CD4-positive, alpha-beta T cell treated with Interleukin-15 for 1 hour (primary cell): ENCODE measurements at regions not wholly inside any gene's neighbourhood (a gene's known extent, or its start where the extent isn't known, plus 50 kb on each side); places are given as distances from the start of the nearest gene placed in this dataset.
"Not testable (repeated sequence)": the region's sequence is repeated elsewhere in the genome, so short reads cannot be mapped to it uniquely, and the experiment has no call there.

ENCODE experiments used
- DNase-seq: peaks from one replicate; pipeline ENCODE4 v3.0.0-alpha.2; 2020

- no peak for DNase-seq
Observed at GRCh38 chr6:119523556-119523955, 174.0 kb upstream of the MAN1A1 start.

- no peak for DNase-seq
Observed at GRCh38 chr6:119521251-119521650, 171.7 kb upstream of the MAN1A1 start.

- DNase-seq = no peak
Observed at GRCh38 chr6:119517428-119517827, 167.9 kb upstream of the MAN1A1 start.

GRCh38 chr6:119514345-119514744 lies 164.8 kb upstream of the MAN1A1 start:
- DNase-seq = no peak

GRCh38 chr6:119511024-119511423 lies 161.5 kb upstream of the MAN1A1 start:
- DNase-seq = no peak

GRCh38 chr6:119510246-119510645 lies 160.7 kb upstream of the MAN1A1 start:
- no peak for DNase-seq

GRCh38 chr6:119506631-119507174 lies 157.1 kb upstream of the MAN1A1 start:
- DNase-seq = no peak

- no peak for DNase-seq
Observed at GRCh38 chr6:119501798-119502483, 152.4 kb upstream of the MAN1A1 start.

- no peak for DNase-seq
Observed at GRCh38 chr6:119499797-119500196, 150.2 kb upstream of the MAN1A1 start.

GRCh38 chr6:119497988-119498727 lies 148.6 kb upstream of the MAN1A1 start:
- no peak for DNase-seq

GRCh38 chr6:119495230-119495683 lies 145.7 kb upstream of the MAN1A1 start:
- DNase-seq = no peak

GRCh38 chr6:119493980-119494379 lies 144.4 kb upstream of the MAN1A1 start:
- DNase-seq = no peak

- DNase-seq = not testable (repeated sequence)
Observed at GRCh38 chr6:119491112-119491511, 141.6 kb upstream of the MAN1A1 start.

GRCh38 chr6:119490050-119490449 lies 140.5 kb upstream of the MAN1A1 start:
- not testable (repeated sequence) for DNase-seq

GRCh38 chr6:119484598-119484997 lies 135.0 kb upstream of the MAN1A1 start:
- DNase-seq = no peak

- DNase-seq = no peak
Observed at GRCh38 chr6:119483908-119484307, 134.3 kb upstream of the MAN1A1 start.

- no peak for DNase-seq
Observed at GRCh38 chr6:119482850-119483285, 133.3 kb upstream of the MAN1A1 start.

GRCh38 chr6:119481976-119482375 lies 132.4 kb upstream of the MAN1A1 start:
- DNase-seq = no peak

- DNase-seq = no peak
Observed at GRCh38 chr6:119480961-119481497, 131.5 kb upstream of the MAN1A1 start.

- no peak for DNase-seq
Observed at GRCh38 chr6:119479860-119480655, 130.5 kb upstream of the MAN1A1 start.

- DNase-seq = no peak
Observed at GRCh38 chr6:119476554-119476953, 127.0 kb upstream of the MAN1A1 start.

GRCh38 chr6:119476024-119476423 lies 126.5 kb upstream of the MAN1A1 start:
- no peak for DNase-seq
